Mesenchymal stem cell (in vitro differentiated cells and primary cell): ENCODE measurements at regions not wholly inside any gene's neighbourhood (a gene's known extent, or its start where the extent isn't known, plus 50 kb on each side); places are given as distances from the start of the nearest gene placed in this dataset.
"Not testable (repeated sequence)": the region's sequence is repeated elsewhere in the genome, so short reads cannot be mapped to it uniquely, and the experiment has no call there.

Experiments used
- DNase-seq: peaks from one replicate; pipeline ENCODE4 v3.0.0-alpha.2; 2013
- H2AFZ ChIP-seq: one replicate; pipeline ENCODE4 v1.6.1; 2013; ENCODE audit warnings: low read depth, mild to moderate bottlenecking, control low read depth, inconsistent platforms, low read length, moderate library complexity
- H2AK5ac ChIP-seq: 2 replicates; pipeline ENCODE4 v1.6.1; 2013; ENCODE audit warnings: low read length, moderate library complexity, mild to moderate bottlenecking, inconsistent platforms; ENCODE audit not compliant: severe bottlenecking
- H2BK120ac ChIP-seq: one replicate; pipeline ENCODE4 v1.6.1; 2013; ENCODE audit warnings: low read depth, mild to moderate bottlenecking, inconsistent platforms, low read length, moderate library complexity
- H2BK12ac ChIP-seq, 2 experiments: one replicate each; pipeline ENCODE4 v1.6.1; 2013; ENCODE audit warnings: inconsistent platforms in 2 of 2, low read length in 2 of 2, mild to moderate bottlenecking in 2 of 2, moderate library complexity in 2 of 2, control low read depth in 1 of 2
- H2BK15ac ChIP-seq: one replicate; pipeline ENCODE4 v1.6.1; 2013; ENCODE audit warnings: mild to moderate bottlenecking, low read depth, inconsistent platforms; ENCODE audit not compliant: poor library complexity, severe bottlenecking
- H2BK5ac ChIP-seq: 2 replicates; pipeline ENCODE4 v1.6.1; 2013; ENCODE audit warnings: low read depth, mild to moderate bottlenecking, low read length, control low read depth, inconsistent platforms; ENCODE audit not compliant: poor library complexity, severe bottlenecking
- H3K14ac ChIP-seq, 2 experiments: one replicate each; pipeline ENCODE4 v1.6.1; 2013; ENCODE audit warnings: inconsistent platforms in 2 of 2, low read length in 2 of 2, control low read depth in 1 of 2, mild to moderate bottlenecking in 1 of 2, moderate library complexity in 1 of 2
- H3K18ac ChIP-seq, 2 experiments: one replicate each; pipeline ENCODE4 v1.6.1; 2013; ENCODE audit warnings: inconsistent platforms in 2 of 2, low read length in 2 of 2, control low read depth in 1 of 2, low read depth in 1 of 2, mild to moderate bottlenecking in 1 of 2
- H3K23ac ChIP-seq, 2 experiments: one replicate each; pipeline ENCODE4 v1.6.1; 2013; ENCODE audit warnings: inconsistent platforms in 2 of 2, low read length in 2 of 2, mild to moderate bottlenecking in 2 of 2, moderate library complexity in 2 of 2, control low read depth in 1 of 2
- H3K27ac ChIP-seq: 2 replicates; pipeline ENCODE4 v1.5.1; 2013; ENCODE audit warnings: mild to moderate bottlenecking, moderate library complexity, low read length, control low read depth, inconsistent platforms; ENCODE audit not compliant: poor library complexity, severe bottlenecking
- H3K27me3 ChIP-seq, 2 experiments: 2 replicates each; pipeline versions ENCODE4 v1.6.1 to v1.7.0; 2013; ENCODE audit warnings: low read length in 2 of 2, mild to moderate bottlenecking in 2 of 2, moderate library complexity in 2 of 2, control low read depth in 1 of 2, inconsistent platforms in 1 of 2; ENCODE audit not compliant: control insufficient read depth in 1 of 2, insufficient read depth in 1 of 2
- H3K36me3 ChIP-seq, 2 experiments: 2 replicates each; pipeline versions ENCODE4 v1.6.1 to v1.7.0; 2013; ENCODE audit warnings: low read length in 2 of 2, control low read depth in 1 of 2, inconsistent platforms in 1 of 2, low read depth in 1 of 2, mild to moderate bottlenecking in 1 of 2; ENCODE audit not compliant: insufficient read depth in 2 of 2, control insufficient read depth in 1 of 2
- H3K4ac ChIP-seq, 2 experiments: one replicate each; pipeline ENCODE4 v1.6.1; 2013; ENCODE audit warnings: inconsistent platforms in 2 of 2, low read length in 2 of 2, mild to moderate bottlenecking in 2 of 2, moderate library complexity in 2 of 2, control low read depth in 1 of 2, low read depth in 1 of 2
- H3K4me1 ChIP-seq: 2 replicates; pipeline ENCODE4 v1.6.1; 2013; ENCODE audit warnings: low read depth, low read length, control low read depth; ENCODE audit not compliant: control insufficient read depth, insufficient read depth
- H3K4me2 ChIP-seq: 2 replicates; pipeline ENCODE4 v1.6.1; 2013; ENCODE audit warnings: low read length, mild to moderate bottlenecking, inconsistent platforms; ENCODE audit not compliant: poor library complexity, severe bottlenecking
- H3K4me3 ChIP-seq, 2 experiments: 2 replicates each; pipeline versions ENCODE4 v1.5.1 to v1.7.0; 2013; ENCODE audit warnings: low read length in 2 of 2, mild to moderate bottlenecking in 2 of 2, control low read depth in 1 of 2, low read depth in 1 of 2; ENCODE audit not compliant: insufficient read depth in 1 of 2
- H3K79me1 ChIP-seq: replicated peaks from 2 replicates; pipeline ENCODE4 v1.6.1; 2013; ENCODE audit warnings: mild to moderate bottlenecking, control low read depth, low read length, inconsistent platforms; ENCODE audit not compliant: poor library complexity, severe bottlenecking
- H3K9ac ChIP-seq: 2 replicates; pipeline ENCODE4 v1.7.0; 2013; ENCODE audit warnings: mild to moderate bottlenecking, low read length, moderate library complexity
- H3K9me3 ChIP-seq: 2 replicates; pipeline ENCODE4 v1.7.0; 2013; ENCODE audit warnings: mild to moderate bottlenecking, low read length; ENCODE audit not compliant: control insufficient read depth
- H4K8ac ChIP-seq: one replicate; pipeline ENCODE4 v1.6.1; 2013; ENCODE audit warnings: inconsistent platforms, mild to moderate bottlenecking, low read length, moderate library complexity
- H4K91ac ChIP-seq: one replicate; pipeline ENCODE4 v1.6.1; 2013; ENCODE audit warnings: mild to moderate bottlenecking, low read length, inconsistent platforms
- WGBS: methylation state at CpG from one replicate; pipeline ENCODE4 v1.1.7; 2013; ENCODE audit warnings: mixed read lengths; 5-methylcytosine and 5-hydroxymethylcytosine counted together

DNA sequence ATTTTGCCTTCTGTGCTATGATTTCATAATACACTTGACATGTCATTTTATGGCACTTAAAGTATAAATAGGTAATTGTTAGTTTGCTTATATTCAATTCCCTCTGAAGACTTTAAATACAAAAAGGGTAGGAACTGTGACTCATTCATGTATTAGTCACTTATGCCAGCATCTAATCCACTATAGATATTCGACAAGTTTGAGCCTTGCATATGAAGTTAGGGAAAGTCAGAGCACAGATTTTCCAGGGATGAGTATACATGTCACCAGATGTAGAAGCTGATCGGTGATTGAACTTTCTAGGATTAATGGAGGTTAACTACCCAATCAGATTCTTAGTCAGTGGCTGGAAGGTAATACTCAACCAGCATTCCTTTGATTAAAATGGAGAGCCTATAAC is 1321.5 kb downstream of the XPNPEP1 start:
- no peak overlapping the region for H4K91ac ChIP-seq
- H2AK5ac ChIP-seq = no peak overlapping the region
- WGBS = 22% methylated on average over 2 of the region's 2 CpGs
- H2AFZ ChIP-seq = no peak overlapping the region
- no peaks in the 10 kb centered on the region for H3K9me3 ChIP-seq
- H3K27ac ChIP-seq = no peak overlapping the region
- H3K23ac ChIP-seq = no peak overlapping the region
- H3K4me1 ChIP-seq = no peaks in the 10 kb centered on the region
- no peak overlapping the region for H3K4ac ChIP-seq
- H3K4me3 ChIP-seq = no peak overlapping the region
- H3K4me2 ChIP-seq = no peak overlapping the region
- no peaks in the 10 kb centered on the region for H3K27me3 ChIP-seq
- peak; percentile 37 for DNase-seq
- H2BK5ac ChIP-seq = no peak overlapping the region
- no peaks in the 10 kb centered on the region for H3K79me1 ChIP-seq
- H2BK12ac ChIP-seq = no peak overlapping the region
- H3K14ac ChIP-seq = no peak overlapping the region
- no peak overlapping the region for H2BK15ac ChIP-seq
- no peak overlapping the region for H3K18ac ChIP-seq
- no peak overlapping the region for H3K9ac ChIP-seq
- no peak overlapping the region for H2BK120ac ChIP-seq
- H4K8ac ChIP-seq = no peak overlapping the region
- no peaks in the 10 kb centered on the region for H3K36me3 ChIP-seq

DNA sequence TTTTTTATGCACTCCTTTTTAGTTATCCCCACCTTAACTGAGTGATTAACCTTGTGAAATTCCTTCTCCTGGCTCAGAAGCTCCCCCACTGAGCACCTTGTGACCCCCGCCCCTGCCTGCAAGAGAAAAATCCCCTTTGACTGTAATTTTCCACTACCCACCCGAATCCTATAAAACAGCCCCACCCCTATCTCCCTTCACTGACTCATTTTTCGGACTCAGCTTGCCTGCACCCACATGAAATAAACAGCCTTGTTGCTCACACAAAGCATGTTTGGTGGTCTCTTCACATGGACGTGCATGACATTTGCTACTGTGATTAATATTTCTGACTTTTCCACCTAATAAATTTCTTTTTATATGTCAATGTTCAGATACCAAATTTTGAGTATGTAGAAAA is 1322.8 kb downstream of the XPNPEP1 start:
- H3K4ac ChIP-seq, H2BK12ac ChIP-seq, H3K79me1 ChIP-seq, H2AK5ac ChIP-seq, H3K36me3 ChIP-seq, H3K4me1 ChIP-seq, H3K27me3 ChIP-seq, H3K23ac ChIP-seq, H3K18ac ChIP-seq, H4K91ac ChIP-seq, H3K4me2 ChIP-seq, H3K4me3 ChIP-seq, H3K9ac ChIP-seq, H4K8ac ChIP-seq, H2AFZ ChIP-seq, DNase-seq, H3K27ac ChIP-seq, H2BK120ac ChIP-seq, H3K14ac ChIP-seq, H2BK15ac ChIP-seq, H3K9me3 ChIP-seq, H2BK5ac ChIP-seq: not testable (repeated sequence)
- 86% methylated on average over 3 of the region's 4 CpGs for WGBS

- H2AK5ac ChIP-seq, H4K91ac ChIP-seq, H3K27ac ChIP-seq, H3K18ac ChIP-seq, H2BK120ac ChIP-seq, H3K4me1 ChIP-seq, H3K27me3 ChIP-seq, H2BK15ac ChIP-seq, H3K9me3 ChIP-seq, H3K4me2 ChIP-seq, H2BK5ac ChIP-seq, DNase-seq, H3K36me3 ChIP-seq, H3K79me1 ChIP-seq, H3K23ac ChIP-seq, H2AFZ ChIP-seq, H3K14ac ChIP-seq, H4K8ac ChIP-seq, H2BK12ac ChIP-seq: not testable (repeated sequence)
- peak overlapping the region in 1 of 2 experiments; percentile 16 for H3K4ac ChIP-seq
- 87% methylated on average over 11 of the region's 11 CpGs for WGBS
- peak overlapping the region in 1 of 2 experiments; percentile 17 for H3K4me3 ChIP-seq
- peak overlapping the region; percentile 14 for H3K9ac ChIP-seq
Observed at GRCh38 chr10:108599317-108599716, 1324.0 kb downstream of the XPNPEP1 start.

GRCh38 chr10:108598831-108599230 is 1324.5 kb downstream of the XPNPEP1 start:
- no peak for DNase-seq
- Histone ChIP-seq H3K79me1 (no peaks in the 10 kb centered on the region), H2BK12ac (no peak overlapping the region), H3K9me3 (no peaks in the 10 kb centered on the region), H4K8ac (no peak overlapping the region), H3K4me1 (peaks cover 1% of the 10 kb centered on the region), H3K27me3 (no peaks in the 10 kb centered on the region), H2BK15ac (no peak overlapping the region), H3K27ac (no peak overlapping the region), H2BK120ac (no peak overlapping the region), H3K4me2 (no peak overlapping the region), H3K23ac (no peak overlapping the region), H2BK5ac (no peak overlapping the region), H3K14ac (no peak overlapping the region), H2AK5ac (no peak overlapping the region), H2AFZ (no peak overlapping the region), H3K36me3 (no peaks in the 10 kb centered on the region), H3K18ac (no peak overlapping the region), H3K9ac (no peak overlapping the region), H4K91ac (no peak overlapping the region), H3K4me3 (no peak overlapping the region), H3K4ac (no peak overlapping the region)
